A549 (cell line): ENCODE measurements at regions not wholly inside any gene's neighbourhood (a gene's known extent, or its start where the extent isn't known, plus 50 kb on each side); places are given as distances from the start of the nearest gene placed in this dataset.
A peak's percentile ranks its signal among the peaks of the same experiment; 100 is the strongest.
"Not testable (repeated sequence)": the region's sequence is repeated elsewhere in the genome, so short reads cannot be mapped to it uniquely, and the experiment has no call there.

ENCODE experiments used
- ATAC-seq, 2 experiments: fragments of 200-7000 bp in 1 of 2; fragments of >200 bp in 1 of 2; cut with Nextera tagmentation in 1 of 2; cut with Tn5 transposase in 1 of 2; 3 replicates each; pipeline versions ENCODE4 v1.8.0 to v1.9.1; 2018 to 2020; ENCODE audit warnings: mild to moderate bottlenecking in 1 of 2, moderate library complexity in 1 of 2
- CTCF ChIA-PET: fragments of 300-600 bp; sonication (Branson Sonifier 250); formaldehyde crosslinking; extraction: SDS; loops from one replicate; lab custom pipeline; 2021; ENCODE audit warnings: antibody characterized with exemption, inconsistent platforms; lab: Yijun Ruan, JAX
- POLR2A ChIA-PET: fragments of 350-600 bp; formaldehyde crosslinking; extraction: SDS; loops from one replicate; lab custom pipeline; 2021; ENCODE audit warnings: antibody characterized with exemption, inconsistent platforms; lab: Yijun Ruan, JAX
- DNase-seq, 2 experiments: peaks; one replicate each; pipeline versions ENCODE4 v3.0.0 to v3.0.0-alpha.2; 2011 to 2016; ENCODE audit warnings: low read depth in 1 of 2, low spot score in 1 of 2
- FAIRE-seq: peaks from 2 replicates; lab custom pipeline; 2011; peaks lifted over from hg19 to GRCh38; lab: Jason Lieb, UNC
- H3K27ac ChIP-seq, 2 experiments: fragments of >200 bp; sonication (Bioruptor Twin); formaldehyde crosslinking; 3 replicates each; pipeline ENCODE4 v1.5.1; 2016 to 2017
- H3K4me1 ChIP-seq: fragments of >200 bp; sonication (Bioruptor Twin); formaldehyde crosslinking; 3 replicates; pipeline ENCODE4 v1.6.1; 2016
- H3K4me2 ChIP-seq: fragments of >200 bp; sonication (Bioruptor Twin); formaldehyde crosslinking; 3 replicates; pipeline ENCODE4 v1.6.1; 2016
- H3K4me3 ChIP-seq: fragments of >200 bp; sonication (Bioruptor Twin); formaldehyde crosslinking; 3 replicates; pipeline ENCODE4 v1.5.1; 2016
- H3K9me3 ChIP-seq: fragments of >200 bp; sonication (Bioruptor Twin); formaldehyde crosslinking; 3 replicates; pipeline ENCODE4 v1.6.1; 2016
- BHLHE40 ChIP-seq: IDR thresholded peaks from 2 replicates; pipeline ENCODE4 v1.6.1; 2012; ENCODE audit warnings: low read depth, low read length, inconsistent platforms
- CEBPB ChIP-seq, 2 experiments: fragments of >200 bp in 1 of 2; sonication (Bioruptor Twin) in 1 of 2; formaldehyde crosslinking in 1 of 2; IDR thresholded peaks; 2 replicates each; pipeline ENCODE4 v1.6.1; 2012 to 2016
- CHD4 ChIP-seq: fragments of 200-600 bp; sonication (generic); IDR thresholded peaks from 2 replicates; pipeline ENCODE4 v1.6.1; 2016; ENCODE audit warnings: antibody characterized with exemption, mild to moderate bottlenecking, borderline replicate concordance
- ESRRA ChIP-seq: fragments of 150-350 bp; IDR thresholded peaks from 2 replicates; pipeline ENCODE4 v1.6.1; 2014; ENCODE audit warnings: mild to moderate bottlenecking, low read length, borderline replicate concordance
- FOSB ChIP-seq: fragments of 250-450 bp; sonication (Bioruptor Pico); IDR thresholded peaks from 2 replicates; pipeline ENCODE4 v1.5.0; 2020; ENCODE audit warnings: mild to moderate bottlenecking, moderate library complexity
- HDAC2 ChIP-seq: fragments of 200-600 bp; sonication (generic); IDR thresholded peaks from 2 replicates; pipeline ENCODE4 v1.6.1; 2016
- HMGXB4 ChIP-seq: fragments of 250-450 bp; sonication (Bioruptor Pico); IDR thresholded peaks from 2 replicates; pipeline ENCODE4 v1.5.0; 2021; ENCODE audit warnings: mild to moderate bottlenecking, moderate library complexity, borderline replicate concordance
- HOXA7 ChIP-seq: fragments of 250-450 bp; sonication (Bioruptor Pico); IDR thresholded peaks from 2 replicates; pipeline ENCODE4 v1.5.0; 2020; ENCODE audit warnings: mild to moderate bottlenecking, moderate library complexity
- HOXB13 ChIP-seq: fragments of 250-450 bp; sonication (Bioruptor Pico); IDR thresholded peaks from 2 replicates; pipeline ENCODE4 v1.5.0; 2020; ENCODE audit warnings: low read depth, mild to moderate bottlenecking, moderate library complexity
- HOXB5 ChIP-seq: fragments of 250-450 bp; sonication (Bioruptor Pico); IDR thresholded peaks from 2 replicates; pipeline ENCODE4 v1.5.0; 2020; ENCODE audit warnings: mild to moderate bottlenecking, moderate library complexity
- JUN ChIP-seq, 2 experiments: fragments of >200 bp; sonication (Bioruptor Twin); formaldehyde crosslinking; IDR thresholded peaks; 2 replicates in 1 of 2; 3 replicates in 1 of 2; pipeline ENCODE4 v1.6.1; 2016 to 2017
- MAFK ChIP-seq: fragments of 450-650 bp; IDR thresholded peaks from 2 replicates; pipeline ENCODE4 v1.6.1; 2014; ENCODE audit not compliant: partially characterized antibody
- MYC ChIP-seq: IDR thresholded peaks from 2 replicates; pipeline ENCODE4 v1.6.1; 2012; ENCODE audit warnings: mild to moderate bottlenecking, inconsistent platforms, low read length, improper control_type of control experiment, borderline replicate concordance
- NPAS2 ChIP-seq: fragments of 250-450 bp; sonication (Bioruptor Pico); IDR thresholded peaks from 2 replicates; pipeline ENCODE4 v1.8.0; 2022; ENCODE audit warnings: mild to moderate bottlenecking, moderate library complexity, borderline replicate concordance
- PHF8 ChIP-seq: fragments of 200-600 bp; sonication (generic); IDR thresholded peaks from 2 replicates; pipeline ENCODE4 v1.6.1; 2016; ENCODE audit warnings: low read depth, mild to moderate bottlenecking, antibody characterized with exemption, moderate library complexity, borderline replicate concordance
- POLR2AphosphoS2 ChIP-seq: conservative IDR thresholded peaks from 2 replicates; pipeline ENCODE4 v1.6.1; 2012; ENCODE audit warnings: low read length, improper control_type of control experiment, inconsistent platforms
- RFX5 ChIP-seq: fragments of 450-650 bp; IDR thresholded peaks from 2 replicates; pipeline ENCODE4 v1.7.1; 2014; ENCODE audit warnings: antibody characterized with exemption, mild to moderate bottlenecking, moderate library complexity
- SMC3 ChIP-seq: fragments of >200 bp; sonication (Bioruptor Twin); formaldehyde crosslinking; IDR thresholded peaks from 3 replicates; pipeline ENCODE4 v1.6.1; 2018; ENCODE audit warnings: inconsistent platforms
- TFCP2L1 ChIP-seq: fragments of 250-450 bp; sonication (Bioruptor Pico); IDR thresholded peaks from 2 replicates; pipeline ENCODE4 v1.5.0; 2021; ENCODE audit warnings: mild to moderate bottlenecking
- TP53 ChIP-seq: fragments of 250-450 bp; sonication (Bioruptor Pico); IDR thresholded peaks from 2 replicates; pipeline ENCODE4 v1.5.0; 2021; ENCODE audit warnings: mild to moderate bottlenecking, moderate library complexity
- ZC3H11A ChIP-seq: fragments of 450-650 bp; IDR thresholded peaks from 2 replicates; pipeline ENCODE4 v1.6.1; 2014; ENCODE audit warnings: antibody characterized with exemption, mild to moderate bottlenecking
- WGBS: methylation state at CpG from one replicate; pipeline ENCODE4 v1.1.6; 2017; ENCODE audit errors: missing lambda C conversion rate; 5-methylcytosine and 5-hydroxymethylcytosine counted together

GRCh38 chr6:54533567-54533966 is 225.3 kb downstream of the TINAG start:
- Histone ChIP-seq H3K27ac (no peak overlapping the region), H3K4me3 (no peak overlapping the region), H3K4me2 (no peak overlapping the region), H3K4me1 (no peaks in the 10 kb centered on the region), H3K9me3 (no peaks in the 10 kb centered on the region)
- CTCF ChIA-PET = no interaction called here
- ATAC-seq (no peak), DNase-seq (no peak), FAIRE-seq (no peak)
- TF ChIP-seq CHD4 = no peak
- no peak for TF ChIP-seq MYC
- TF ChIP-seq SMC3 = no peak
- no peak for TF ChIP-seq ESRRA
- no peak for TF ChIP-seq BHLHE40
- no peak for TF ChIP-seq TP53
- TF ChIP-seq JUN (IDR thresholded peaks at IDR 0.05) = no peak
- TF ChIP-seq HDAC2 = no peak
- no peak for TF ChIP-seq POLR2AphosphoS2
- TF ChIP-seq ZC3H11A = no peak
- no peak for TF ChIP-seq HOXA7 (CRISPR knock-in tag)
- TF ChIP-seq HOXB5 (CRISPR knock-in tag) = no peak
- WGBS = 13% methylated on average over 2 of the region's 2 CpGs
- POLR2A ChIA-PET = no interaction called here

GRCh38 chr6:54535568-54535967 is 227.3 kb downstream of the TINAG start:
- no peak overlapping the region for H3K27ac ChIP-seq
- TF ChIP-seq FOSB (CRISPR knock-in tag) (no peak), MAFK (peak; percentile 59)
- TF ChIP-seq, all 56 proteins: peak for 1
- no peak for FAIRE-seq
- Histone ChIP-seq H3K4me2 (no peak overlapping the region), H3K4me1 (no peaks in the 10 kb centered on the region), H3K9me3 (no peaks in the 10 kb centered on the region), H3K4me3 (no peak overlapping the region)
- CTCF ChIA-PET = no interaction called here
- WGBS = 4% methylated on average over 1 of the region's 1 CpG
- no peak for ATAC-seq
- POLR2A ChIA-PET = no interaction called here
- DNase-seq = no peak

- H3K9me3 ChIP-seq = no peaks in the 10 kb centered on the region
- H3K4me1 ChIP-seq = no peaks in the 10 kb centered on the region
- CTCF ChIA-PET = no interaction called here
- TF ChIP-seq PHF8 (no peak), MAFK (no peak), RFX5 (no peak), CEBPB (IDR thresholded peaks at IDR 0.05) (no peak)
- TF ChIP-seq, all 56 proteins: peak for 0
- WGBS = 64% methylated on average over 1 of the region's 1 CpG
- ATAC-seq = no peak
- no peak overlapping the region for H3K27ac ChIP-seq
- POLR2A ChIA-PET = no interaction called here
- FAIRE-seq = no peak
- H3K4me2 ChIP-seq = no peak overlapping the region
- H3K4me3 ChIP-seq = no peak overlapping the region
- DNase-seq = no peak
Observed at GRCh38 chr6:54541541-54541940, 233.3 kb downstream of the TINAG start.

- FAIRE-seq = no peak
- POLR2A ChIA-PET = no interaction called here
- TF ChIP-seq HMGXB4 = no peak
- TF ChIP-seq NPAS2 (CRISPR knock-in tag) = no peak
- no peak for TF ChIP-seq HOXA7 (CRISPR knock-in tag)
- TF ChIP-seq TP53 = no peak
- TF ChIP-seq ESRRA = no peak
- no peak for TF ChIP-seq HOXB13
- TF ChIP-seq TFCP2L1 (CRISPR knock-in tag) = no peak
- no peak for TF ChIP-seq BHLHE40
- TF ChIP-seq SMC3 = no peak
Observed at GRCh38 chr6:54559136-54559535, 250.9 kb downstream of the TINAG start.

GRCh38 chr6:54564188-54564587 is 255.9 kb downstream of the TINAG start:
- FAIRE-seq, DNase-seq, H3K9me3 ChIP-seq, H3K27ac ChIP-seq, ATAC-seq, POLR2A ChIA-PET, H3K4me1 ChIP-seq, H3K4me2 ChIP-seq, CTCF ChIA-PET, H3K4me3 ChIP-seq: not testable (repeated sequence)
- WGBS = 56% methylated on average over 2 of the region's 2 CpGs

More at GRCh38 chr6:54559136-54559535, 250.9 kb downstream of the TINAG start:
- DNase-seq (no peak), ATAC-seq (no peak)
- Histone ChIP-seq H3K4me1 (no peaks in the 10 kb centered on the region), H3K4me2 (no peak overlapping the region), H3K4me3 (no peak overlapping the region), H3K27ac (no peak overlapping the region), H3K9me3 (no peaks in the 10 kb centered on the region)
- 27% methylated on average over 4 of the region's 4 CpGs for WGBS
- CTCF ChIA-PET = no interaction called here
